NOMO-1 treated with dmso at 0.1 percent for 144 hours (cell line): ENCODE measurements at regions not wholly inside any gene's neighbourhood (a gene's known extent, or its start where the extent isn't known, plus 50 kb on each side); places are given as distances from the start of the nearest gene placed in this dataset.
A peak's percentile ranks its signal among the peaks of the same experiment; 100 is the strongest.

ENCODE experiments used
- DNase-seq: peaks from one replicate; lab custom pipeline; 2025; ENCODE audit not compliant: unreplicated experiment; lab: John Stamatoyannopoulos, UW

DNA sequence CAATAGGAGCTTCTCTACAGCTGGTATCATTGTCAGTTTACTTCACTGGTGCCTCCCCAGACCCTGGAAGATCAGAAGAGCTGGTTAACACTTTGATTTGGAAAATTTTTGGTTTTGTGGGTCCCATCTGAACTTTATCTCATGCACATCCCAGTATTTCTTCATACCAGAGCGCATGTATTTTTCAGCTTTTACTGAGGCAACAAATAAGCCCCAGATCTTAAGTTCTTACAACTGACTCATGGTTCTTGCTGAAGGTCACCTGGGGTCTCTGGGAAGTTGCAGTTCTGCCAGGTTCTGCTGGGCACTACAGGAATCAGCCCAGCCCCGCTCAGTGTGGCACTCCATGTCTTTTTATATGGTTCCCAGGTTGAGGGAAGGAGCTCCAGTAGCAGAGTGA is 1249.9 kb downstream of the EFNB2 start:
- no peak for DNase-seq

DNA sequence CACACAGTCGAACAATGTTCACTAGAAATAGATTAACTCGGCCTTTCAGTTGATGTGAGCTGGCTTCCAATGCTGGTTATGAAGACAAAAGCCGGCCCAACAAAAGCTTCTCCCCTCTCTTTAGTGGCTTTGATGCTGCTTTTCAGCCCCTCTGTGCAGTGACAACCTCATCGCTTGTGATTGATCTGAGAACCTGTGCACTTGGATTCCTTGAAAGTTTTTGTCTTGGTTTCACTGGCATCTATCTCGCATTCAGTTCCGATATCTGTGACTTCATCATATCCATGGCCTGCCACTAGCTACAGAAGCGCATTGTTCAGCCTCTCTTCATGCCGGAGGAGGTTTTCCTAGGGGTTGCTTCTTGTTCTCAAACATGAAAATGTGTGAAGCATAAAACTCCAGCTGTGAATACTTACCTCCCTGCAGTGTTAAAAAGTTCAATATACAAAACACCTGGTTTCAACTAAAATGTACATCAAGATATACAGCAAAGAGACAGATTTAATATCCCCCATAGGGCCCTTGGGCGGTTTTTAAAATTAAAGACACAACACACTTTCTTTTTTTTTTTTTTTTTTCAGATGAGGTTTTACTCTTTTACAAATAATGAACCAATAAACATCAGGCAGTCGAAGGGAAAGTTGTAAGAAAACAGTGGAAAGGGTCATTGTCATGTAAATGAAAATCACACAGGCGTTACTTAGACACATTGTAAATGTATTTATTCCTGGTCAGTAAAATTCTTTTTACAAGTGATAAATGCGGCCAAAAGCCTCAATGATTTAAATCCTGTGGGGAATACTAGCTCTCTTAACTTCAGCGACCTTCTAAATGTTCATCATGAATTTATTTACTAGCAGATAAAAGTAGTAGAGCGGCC is 1252.8 kb downstream of the EFNB2 start:
- no peak for DNase-seq

DNA sequence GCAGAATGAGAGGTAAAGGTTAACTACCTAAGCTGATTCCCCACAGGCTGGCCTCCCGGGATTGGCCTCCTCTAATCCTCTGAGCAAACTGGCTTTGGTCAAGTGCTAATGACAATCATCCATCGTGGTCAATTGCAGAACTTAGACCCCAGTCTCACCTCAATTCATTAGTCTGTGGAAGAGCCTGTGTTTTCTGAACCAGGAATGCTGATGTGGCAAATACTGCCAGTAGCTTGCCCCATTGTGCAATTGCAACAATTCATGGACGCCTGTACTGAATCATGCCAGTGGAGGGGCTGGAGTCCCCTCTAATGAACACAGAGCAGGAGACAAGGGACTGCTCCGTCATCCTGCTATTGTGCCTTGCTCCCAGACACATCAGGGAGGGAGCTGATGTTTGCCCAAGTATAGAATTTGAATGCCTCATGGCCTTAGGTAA is 1256.5 kb downstream of the EFNB2 start:
- DNase-seq: no peak

DNA sequence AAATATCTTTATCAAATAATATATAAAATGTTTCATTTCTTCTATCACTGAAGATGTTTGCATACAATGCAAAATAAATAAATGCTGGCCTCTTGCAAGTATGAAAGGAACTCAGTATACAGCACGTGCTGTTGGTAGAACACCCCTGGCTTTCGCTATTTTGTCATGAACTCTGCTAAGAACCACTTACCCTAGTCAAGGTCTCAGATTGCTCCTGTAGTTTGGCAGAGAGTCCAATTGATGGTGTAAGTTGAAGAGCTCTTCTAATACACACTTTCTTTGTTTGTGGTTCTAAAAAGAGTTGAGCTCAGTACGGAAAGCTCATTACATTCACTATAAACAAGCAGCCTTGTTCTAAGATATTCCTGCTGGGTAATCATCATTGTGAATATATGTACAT is 1258.9 kb downstream of the EFNB2 start:
- DNase-seq: no peak

DNA sequence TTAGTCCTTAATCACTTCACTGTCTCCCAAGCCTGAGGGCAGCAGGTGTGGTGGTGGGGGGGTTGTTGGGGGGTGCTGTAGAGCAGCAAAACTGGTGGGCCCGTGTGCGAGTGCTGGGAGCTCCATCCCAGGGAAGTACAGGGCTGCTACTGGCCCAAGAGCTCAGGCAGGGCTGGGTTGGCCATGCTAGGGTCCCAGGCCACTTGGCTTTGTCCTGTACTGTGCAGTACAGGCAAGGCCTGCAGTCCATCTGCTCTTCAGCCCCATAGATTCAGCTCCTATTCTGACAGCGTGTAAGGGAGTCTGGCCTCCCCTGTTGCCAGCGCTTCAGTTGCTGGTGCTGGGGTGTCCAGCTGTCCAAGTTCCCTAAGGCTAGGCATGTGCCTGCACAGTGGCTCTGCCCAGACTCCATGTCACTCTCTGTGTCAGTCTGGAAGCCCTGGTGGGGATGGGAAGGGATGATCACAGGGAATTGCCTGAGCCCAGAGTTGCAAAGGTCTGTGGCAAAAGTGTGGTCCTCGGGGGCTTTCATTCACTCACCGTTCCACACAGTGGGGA is 1261.7 kb downstream of the EFNB2 start:
- DNase-seq: no peak

DNA sequence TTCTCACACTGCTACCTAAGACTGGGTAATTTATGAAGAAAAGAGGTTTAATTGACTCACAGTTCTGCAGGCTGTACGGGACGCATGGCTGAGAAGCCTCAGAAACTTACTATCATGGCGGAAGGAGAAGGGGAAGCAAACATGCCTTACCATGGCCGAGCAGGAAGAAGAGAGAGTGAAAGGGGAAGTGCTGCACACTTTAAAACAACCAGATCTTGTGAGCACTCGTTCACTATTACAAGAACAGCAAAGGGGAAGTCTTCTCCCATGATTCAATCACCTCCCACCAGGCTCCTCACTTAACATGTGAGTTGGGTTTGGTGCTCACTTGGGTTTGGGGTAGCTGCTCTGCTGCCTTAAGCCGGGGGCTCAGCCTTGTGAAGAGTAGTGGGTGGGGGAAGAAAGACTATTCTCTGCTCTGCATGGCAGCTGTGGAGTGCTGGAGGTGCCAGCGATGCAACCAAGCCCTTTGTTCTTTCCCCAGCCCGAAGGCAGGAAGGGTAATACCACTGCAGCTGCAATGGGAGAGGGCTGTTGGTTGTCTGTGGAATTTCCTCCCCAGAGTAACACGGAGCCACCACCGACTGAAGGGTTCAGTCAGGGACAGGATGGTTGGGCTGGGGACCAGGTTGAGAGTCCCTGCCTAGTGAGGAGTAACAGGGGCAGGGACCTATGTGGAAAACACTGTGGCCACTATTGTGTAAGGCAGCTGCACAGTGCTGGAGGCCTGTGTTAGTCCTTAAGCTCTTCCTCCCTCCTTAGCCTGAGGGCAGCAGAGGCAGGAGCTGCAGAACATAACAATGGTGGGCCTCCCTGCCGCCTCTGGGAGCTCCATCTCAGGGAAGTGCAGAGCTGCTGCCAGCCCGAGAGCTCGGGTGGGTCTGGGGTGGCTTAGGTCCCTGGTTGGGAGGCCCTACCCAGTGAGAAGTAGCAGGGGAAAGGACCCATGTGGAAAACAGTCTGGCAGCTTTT is 1262.5 kb downstream of the EFNB2 start:
- DNase-seq: peak; percentile 65

DNA sequence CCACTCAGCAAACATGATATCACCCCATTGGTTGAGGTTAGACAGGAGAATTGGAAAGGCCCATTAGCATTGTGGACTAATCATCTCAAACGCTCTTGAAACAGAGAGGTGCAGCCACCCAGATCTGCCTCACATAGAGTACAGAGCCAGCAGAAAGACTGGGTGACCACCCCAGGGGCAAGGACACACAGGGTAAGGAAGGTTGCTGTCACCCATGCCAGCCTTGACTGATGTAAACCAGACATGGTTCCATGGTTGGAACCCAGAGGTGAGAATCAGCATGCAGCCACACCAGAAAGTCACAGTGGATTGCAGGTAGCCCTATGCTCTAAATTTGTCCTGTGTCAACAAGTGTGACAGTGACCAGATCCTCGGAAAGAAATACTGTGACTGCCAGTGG is 1268.8 kb downstream of the EFNB2 start:
- DNase-seq: no peak

DNA sequence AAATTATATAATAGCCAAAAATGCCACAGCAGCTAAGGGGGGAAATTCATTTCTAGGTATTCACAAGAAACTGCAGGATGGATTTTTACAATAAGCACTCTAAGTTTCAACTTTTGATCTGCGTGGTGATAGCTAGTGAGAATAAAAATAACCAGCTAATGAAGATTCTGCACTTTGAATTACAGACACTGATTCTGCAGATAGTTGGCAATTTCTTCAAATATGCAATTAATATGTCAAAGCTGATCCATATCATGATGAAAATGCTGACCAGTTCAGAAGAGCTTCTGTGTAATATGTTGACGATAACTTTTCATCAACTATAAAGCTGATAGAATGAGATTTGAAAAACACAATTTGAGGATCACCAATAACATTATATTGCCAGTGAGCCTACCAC is 1272.9 kb downstream of the EFNB2 start:
- no peak for DNase-seq

DNA sequence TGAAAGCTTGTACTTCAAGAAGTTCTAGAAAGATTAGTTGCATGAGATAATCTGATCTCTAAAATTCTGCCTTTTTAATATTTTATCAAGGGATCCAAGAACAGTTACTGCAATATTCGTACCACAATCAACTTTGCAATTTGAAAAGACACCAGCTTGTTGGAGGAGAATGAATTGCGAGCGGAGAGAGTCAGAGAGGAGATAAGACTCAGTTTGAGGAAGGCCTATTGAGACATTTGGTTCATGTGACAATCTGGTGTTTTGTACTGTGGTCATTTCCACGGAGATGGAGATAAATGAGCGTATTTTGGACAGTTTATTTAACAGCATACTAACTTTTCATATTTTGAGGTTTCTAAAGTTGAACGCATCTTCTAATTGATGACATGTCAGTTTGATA is 1276.0 kb downstream of the EFNB2 start:
- no peak for DNase-seq

DNA sequence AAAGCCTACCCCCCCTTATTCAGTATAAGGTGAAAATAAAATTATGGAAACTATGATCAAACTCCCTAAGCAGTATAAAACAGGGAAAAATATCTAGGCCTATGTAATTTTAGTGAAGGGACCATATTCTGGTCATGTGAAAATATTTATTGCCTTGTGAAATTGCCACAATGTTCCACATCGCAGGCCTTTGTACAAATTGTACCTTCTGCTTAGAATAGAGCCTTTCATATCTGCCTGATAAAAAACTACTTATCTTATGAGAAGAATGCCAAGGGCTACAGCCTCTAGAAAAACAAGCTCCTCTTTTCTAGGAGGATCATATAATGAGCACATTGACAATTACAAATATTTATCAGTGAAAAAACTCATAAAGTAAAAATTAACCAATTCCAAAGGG is 1280.0 kb downstream of the EFNB2 start:
- DNase-seq: no peak

DNA sequence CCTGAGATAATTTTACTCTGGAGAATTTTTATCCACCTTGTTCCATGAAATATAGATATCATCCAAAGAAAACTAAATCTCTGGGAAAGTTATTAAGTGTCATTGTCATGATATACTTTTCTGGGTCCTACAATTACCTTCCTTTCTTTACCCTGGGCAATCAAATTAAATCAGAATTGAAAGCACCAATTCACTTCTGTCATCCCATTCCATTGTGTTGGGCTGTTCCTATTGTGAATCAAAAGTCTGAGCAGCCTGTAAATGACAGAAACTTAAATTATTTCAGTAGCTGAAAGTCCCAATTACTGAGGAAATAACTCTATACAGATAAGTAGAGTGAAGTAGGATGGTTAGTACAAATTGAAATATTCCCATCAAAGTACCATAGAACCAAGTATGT is 1284.2 kb downstream of the EFNB2 start:
- no peak for DNase-seq

DNA sequence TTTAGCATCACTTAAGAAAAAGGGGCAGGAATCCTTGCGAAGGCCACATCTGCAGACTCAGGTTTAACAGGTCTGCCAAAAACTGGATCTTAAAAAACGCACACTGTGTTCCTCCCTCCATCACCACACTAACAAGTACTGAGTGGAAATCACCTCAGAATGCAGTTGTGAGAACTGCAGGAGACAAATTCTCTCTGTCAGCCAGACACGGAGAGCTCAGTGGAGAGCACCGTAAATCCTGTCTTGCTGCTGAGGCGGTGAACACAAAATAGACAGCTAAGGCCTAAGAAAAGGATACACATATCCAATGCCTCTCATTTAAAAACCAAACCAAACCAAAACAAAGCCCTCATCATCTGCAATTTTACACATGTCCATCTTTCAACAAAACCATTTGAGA is 1287.6 kb downstream of the EFNB2 start:
- DNase-seq: no peak

DNA sequence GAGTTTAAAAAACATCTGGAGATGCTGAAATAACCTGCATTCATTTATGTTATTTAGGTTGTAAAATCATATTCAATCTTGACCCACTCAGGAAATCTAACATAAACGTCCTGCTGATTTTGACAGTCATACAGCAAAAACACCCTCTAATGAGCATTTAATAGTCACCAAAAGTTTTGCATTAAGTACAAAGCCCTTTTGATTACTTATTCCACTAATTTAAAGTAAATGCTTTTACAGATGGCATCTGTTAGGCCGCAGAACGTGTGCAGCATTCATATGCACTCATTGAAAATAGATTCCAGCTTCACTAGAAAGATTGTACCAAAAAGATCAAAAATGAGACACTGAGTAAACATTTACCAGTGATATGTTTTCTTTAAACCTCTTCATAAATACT is 1295.1 kb downstream of the EFNB2 start:
- no peak for DNase-seq

DNA sequence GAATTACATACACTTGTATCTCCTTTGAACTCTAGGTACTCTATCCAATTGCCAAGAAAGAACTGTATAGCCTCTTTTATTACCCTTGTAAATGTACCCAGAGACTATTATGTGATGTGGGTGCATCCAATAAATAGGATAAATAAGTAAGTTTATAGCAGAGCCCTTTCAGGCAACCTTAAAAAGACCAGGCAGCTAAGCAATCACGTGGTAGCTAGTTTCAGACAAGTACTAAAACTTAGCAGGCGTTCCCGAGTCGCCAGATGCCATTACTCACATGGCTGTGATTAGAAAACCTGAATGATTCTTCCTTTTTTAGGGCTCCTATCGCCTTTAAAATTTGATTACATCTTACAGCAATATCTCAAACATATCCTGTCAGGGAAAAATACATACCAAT is 1303.0 kb downstream of the EFNB2 start:
- DNase-seq: no peak

DNA sequence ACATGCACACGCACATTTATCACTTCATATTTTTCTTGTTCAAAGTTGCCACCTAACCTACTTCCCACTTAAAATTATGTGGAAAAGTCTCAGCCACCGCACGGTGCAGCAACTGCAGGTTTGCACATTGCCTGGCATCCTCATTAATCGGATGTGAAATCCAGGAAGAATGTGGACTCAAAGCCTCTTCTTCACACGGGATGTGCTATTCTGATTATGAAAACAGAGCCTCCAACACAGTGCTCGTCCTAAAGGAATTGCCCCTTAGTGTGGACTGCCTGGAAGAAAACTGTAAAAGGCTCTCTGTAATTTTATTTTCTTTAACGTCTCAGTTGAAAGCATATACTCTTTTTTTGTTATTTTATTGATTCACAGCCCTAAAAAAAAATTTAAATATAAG is 1303.5 kb downstream of the EFNB2 start:
- no peak for DNase-seq

DNA sequence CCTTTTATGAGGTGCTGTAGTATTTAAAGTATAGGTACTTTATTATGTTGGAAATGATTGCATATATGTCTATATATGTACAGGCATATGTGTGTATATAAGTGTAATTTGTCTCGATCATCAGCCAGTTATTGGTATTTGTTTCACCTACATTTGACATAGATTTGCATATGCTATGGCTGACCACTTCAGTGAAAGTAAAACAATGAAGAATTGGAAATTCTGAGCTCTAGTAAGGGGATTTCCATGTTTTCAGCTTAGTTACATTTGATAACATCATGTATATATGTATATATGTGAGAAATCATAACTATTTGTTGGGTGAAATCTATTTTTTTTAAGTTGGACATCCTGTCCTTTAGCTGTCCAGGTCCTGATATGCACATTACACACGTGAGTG is 1303.9 kb downstream of the EFNB2 start:
- no peak for DNase-seq

DNA sequence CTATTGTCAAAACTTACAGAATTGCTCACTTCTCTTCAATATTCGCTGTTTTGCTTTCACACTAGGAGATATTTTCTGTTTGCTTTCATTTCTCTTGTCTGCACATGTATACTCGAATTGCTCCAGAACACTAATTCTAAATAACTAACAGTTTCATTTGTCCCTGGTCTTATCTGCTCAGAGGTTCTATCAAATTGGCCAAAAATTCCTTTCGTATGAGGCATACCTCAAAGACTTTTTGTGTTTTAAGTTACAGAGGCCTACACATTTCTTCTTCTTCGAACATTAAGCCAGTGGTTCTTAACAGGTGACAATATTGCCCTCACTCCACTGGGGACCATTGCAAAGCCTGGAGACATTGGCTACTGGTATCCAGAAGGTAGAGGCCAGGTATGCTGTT is 1314.6 kb downstream of the EFNB2 start:
- DNase-seq: no peak

DNA sequence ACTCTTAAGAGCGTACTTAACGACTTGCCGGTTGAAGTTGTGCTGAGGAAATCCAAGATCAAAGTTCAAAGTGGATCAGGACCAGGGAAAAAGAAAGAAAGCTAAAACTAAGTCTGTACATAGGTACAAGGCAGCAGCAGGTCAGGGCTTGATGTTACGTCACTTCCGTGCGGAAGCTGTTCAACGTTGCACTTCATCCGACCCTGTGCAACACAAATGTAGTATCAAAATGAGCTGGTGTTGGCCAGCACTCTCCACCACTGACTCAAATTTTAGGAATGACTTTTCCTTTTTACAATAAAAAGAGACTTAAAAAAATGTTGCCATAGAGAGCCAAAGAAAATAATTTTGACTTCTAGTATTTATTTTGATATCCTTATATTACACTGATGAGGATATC is 1315.4 kb downstream of the EFNB2 start:
- DNase-seq: no peak

DNA sequence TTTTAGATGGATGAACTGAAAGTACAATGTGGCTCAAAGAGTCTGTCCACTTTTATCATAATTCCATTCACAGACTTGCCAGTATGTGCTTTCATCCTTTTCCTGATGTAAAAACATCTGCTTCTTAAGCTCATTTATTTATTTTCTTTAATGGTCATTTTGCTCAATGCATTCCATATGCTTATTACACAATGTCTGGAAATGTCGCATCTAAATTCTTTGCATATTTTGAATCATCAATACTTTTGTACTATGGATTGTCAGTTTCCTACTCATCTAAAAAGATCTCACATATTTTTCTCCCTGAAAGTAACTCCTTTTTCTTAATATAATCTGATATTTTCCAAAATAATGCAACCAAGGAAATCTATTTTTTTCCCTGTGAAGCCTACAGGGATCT is 1315.8 kb downstream of the EFNB2 start:
- DNase-seq: no peak

DNA sequence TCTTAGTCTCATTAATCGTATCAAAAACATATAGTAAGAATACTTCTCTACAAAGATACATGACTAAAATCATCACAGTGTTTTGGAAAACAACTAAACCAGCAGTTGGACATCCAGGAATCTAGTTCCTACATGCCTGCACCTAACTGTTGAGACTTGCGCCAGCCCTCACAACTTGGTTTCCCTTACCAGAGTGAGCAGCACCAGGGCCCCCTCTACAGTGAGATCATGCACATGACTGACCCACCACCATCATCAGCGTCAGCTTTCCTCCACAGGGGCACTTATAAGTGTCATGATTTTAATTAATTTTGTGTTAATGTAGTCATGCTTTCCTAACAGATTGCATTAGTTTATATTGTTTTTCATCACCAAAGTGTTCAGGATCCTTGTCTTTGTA is 1322.0 kb downstream of the EFNB2 start:
- DNase-seq: no peak

DNA sequence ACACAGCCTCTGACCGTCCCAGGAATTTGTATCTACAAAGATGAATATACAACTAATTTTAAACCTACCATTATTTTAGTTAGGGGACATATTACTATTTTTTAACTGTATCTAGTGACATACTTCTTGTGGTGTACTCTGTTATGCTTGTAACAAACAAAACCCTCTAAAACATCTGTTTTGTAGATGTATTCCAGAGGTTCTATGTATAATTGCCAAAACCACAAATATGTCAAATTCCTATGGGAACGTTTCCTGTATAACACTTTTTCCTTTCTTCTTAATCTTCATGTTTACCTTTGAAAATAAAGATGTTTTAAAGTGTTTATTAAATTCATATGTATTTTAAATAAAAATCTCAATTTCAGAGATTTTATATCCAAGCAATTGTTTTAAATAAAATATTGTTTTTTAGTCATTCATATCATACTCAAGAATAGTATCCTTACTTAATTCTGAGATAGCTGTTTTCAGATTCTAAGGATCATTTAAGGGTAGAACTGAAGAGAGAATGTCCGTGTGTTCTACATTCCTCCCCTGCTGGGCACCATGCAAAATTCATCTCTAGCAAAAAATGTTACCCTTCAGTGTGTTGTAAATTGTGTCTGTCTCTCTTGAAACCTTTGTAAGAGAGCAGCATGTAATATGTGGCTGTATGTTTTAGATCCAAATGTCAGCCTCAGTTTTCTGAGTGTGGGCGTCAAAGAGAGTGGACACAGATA is 1327.7 kb downstream of the EFNB2 start:
- no peak for DNase-seq
